Hindlimb muscle (tissue), 1 donor: ENCODE measurements at regions not wholly inside any gene's neighbourhood (a gene's known extent, or its start where the extent isn't known, plus 50 kb on each side); places are given as distances from the start of the nearest gene placed in this dataset.
"Not testable (repeated sequence)": the region's sequence is repeated elsewhere in the genome, so short reads cannot be mapped to it uniquely, and the experiment has no call there.

Experiments used
- DNase-seq: peaks from one replicate; pipeline ENCODE4 v3.0.0-alpha.2; 2013

- DNase-seq: not testable (repeated sequence)
Measured at GRCh38 chr13:87561580-87561979, 109.6 kb upstream of the SLITRK5 start.

DNA sequence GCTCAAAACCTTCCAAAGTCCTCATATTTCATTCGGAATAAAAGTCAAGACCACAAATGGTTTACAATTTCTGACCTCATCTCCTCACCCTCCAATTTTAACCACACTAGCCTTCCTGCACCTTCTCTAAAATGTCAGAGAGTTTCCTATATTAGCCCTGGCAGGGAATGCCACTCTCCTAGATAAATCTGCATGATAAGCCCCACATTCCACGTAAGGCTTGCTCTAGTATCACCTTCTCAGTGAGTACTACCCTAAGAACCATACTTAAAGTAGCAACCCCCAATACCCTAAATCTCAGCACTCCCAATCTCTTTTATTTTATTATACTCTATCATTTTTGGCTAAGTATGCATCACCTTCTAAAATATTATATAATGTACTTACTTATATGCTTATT, 100.5 kb upstream of the SLITRK5 start:
- DNase-seq: no peak

GRCh38 chr13:87582399-87582798, 88.8 kb upstream of the SLITRK5 start:
- DNase-seq: no peak

DNA sequence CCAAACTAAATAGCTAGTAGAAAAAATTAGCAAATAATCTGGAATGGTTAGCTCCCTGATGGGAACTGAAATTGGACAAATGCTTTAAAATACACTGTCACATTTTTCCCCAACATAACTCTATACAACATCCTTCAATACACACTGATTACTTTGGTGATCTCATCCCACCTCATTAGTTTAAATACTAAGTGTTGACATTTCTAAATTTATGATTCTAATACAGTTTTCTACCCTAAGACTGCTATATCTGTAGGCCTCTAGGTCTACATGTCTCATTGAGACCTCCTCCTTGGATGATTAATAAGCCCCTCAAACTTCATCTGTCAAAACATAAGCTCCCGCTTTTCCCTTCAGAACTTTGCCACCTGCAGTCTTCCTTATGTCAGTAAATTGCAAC, 80.7 kb upstream of the SLITRK5 start:
- DNase-seq: no peak

DNA sequence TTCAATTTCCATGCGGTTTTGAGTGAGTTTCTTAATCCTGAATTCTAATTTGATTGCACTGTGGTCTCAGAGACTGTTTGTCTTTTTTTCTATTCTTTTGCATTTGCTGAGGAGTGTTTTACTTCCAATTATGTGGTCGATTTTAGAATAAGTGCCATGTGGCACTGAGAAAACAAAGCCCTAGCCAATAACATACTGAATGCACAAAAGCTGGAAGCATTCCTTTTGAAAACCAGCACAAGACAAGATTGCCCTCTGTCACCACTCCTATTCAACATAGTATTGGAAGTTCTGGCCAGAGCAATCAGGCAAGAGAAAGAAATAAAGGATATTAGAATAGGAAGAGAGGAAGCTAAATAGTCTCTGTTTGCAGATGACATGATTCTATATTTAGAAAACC, 66.7 kb upstream of the SLITRK5 start:
- not testable (repeated sequence) for DNase-seq

GRCh38 chr13:87607266-87607665, 63.9 kb upstream of the SLITRK5 start:
- DNase-seq: no peak

- no peak for DNase-seq
Measured at GRCh38 chr13:87614276-87614675, 56.9 kb upstream of the SLITRK5 start.
